ENCODE measurements at regions not wholly inside any gene's neighbourhood (a gene's known extent, or its start where the extent isn't known, plus 50 kb on each side); places are given as distances from the start of the nearest gene placed in this dataset.

DNA sequence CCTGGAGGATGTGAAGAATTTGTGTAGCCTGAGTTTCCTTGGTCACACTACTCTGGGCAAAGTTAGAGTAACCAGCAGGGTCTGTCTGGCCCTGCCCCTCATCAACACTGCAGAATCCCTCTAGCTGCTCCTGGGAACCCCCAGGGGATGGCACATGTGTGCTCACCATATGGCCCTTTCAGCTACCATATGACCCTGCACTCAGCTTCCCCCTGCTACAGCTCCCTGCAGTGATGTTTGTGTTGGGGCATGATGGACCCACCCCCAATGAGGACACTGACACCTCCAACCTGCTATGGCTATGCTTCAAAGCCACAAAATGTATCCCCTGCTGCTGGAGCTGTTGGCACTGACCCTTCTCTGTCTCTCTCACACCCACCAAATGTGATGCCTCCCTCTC is 152.7 kb downstream of the SNX18 start:
- H3K4me3 Mint-ChIP-seq: peak overlapping the region in 6 of 10 donors; percentile 20 to 67 (median 43)
- no peak overlapping the region for H3K4me3 ChIP-seq (ENCODE audit: low read length)
- DNase-seq (no peak), ATAC-seq (no peak)
- H3K9me3 Mint-ChIP-seq: peaks cover 1 to 37% (median 10%) of the 10 kb centered on the region in 11 donors
- no peak overlapping the region for H3K27ac ChIP-seq (ENCODE audit: low read depth, low read length)
- peak overlapping the region in 6 of 9 donors; percentile 20 to 58 (median 36) for H3K27ac Mint-ChIP-seq
- H3K36me3 Mint-ChIP-seq: peaks cover 5 to 58% (median 8%) of the 10 kb centered on the region in 5 donors
- H3K27me3 ChIP-seq (ENCODE audit: control insufficient read depth in 2 of 2, insufficient read depth in 2 of 2, low read length in 2 of 2): no peaks in the 10 kb centered on the region
- H3K9me3 ChIP-seq (ENCODE audit: control insufficient read depth in 2 of 3, low read length in 3 of 3): no peaks in the 10 kb centered on the region
- no peaks in the 10 kb centered on the region for H3K36me3 ChIP-seq (ENCODE audit: control insufficient read depth in 2 of 3, insufficient read depth in 3 of 3, low read length in 3 of 3)
- ChIA-PET CTCF (interaction anchor here (0.5 to 0.9 kb wide), 2 partner anchors 11 to 1814 kb away, joined by 3 read pairs; no protein-coding TSS in a partner anchor), POLR2A (interaction anchor here (0.6 to 2.3 kb wide), 2 partner anchors 9 to 56 kb away, joined by 3 to 7 read pairs; no protein-coding TSS in a partner anchor)
- H3K27me3 Mint-ChIP-seq: no peaks in the 10 kb centered on the region
- peaks cover 30 to 35% of the 10 kb centered on the region in 2 donors for H3K4me1 ChIP-seq (ENCODE audit: control insufficient read depth in 2 of 2, insufficient read depth in 2 of 2, low read length in 2 of 2)
- H3K4me1 Mint-ChIP-seq: peaks cover 39 to 65% (median 56%) of the 10 kb centered on the region in 7 donors
- intact Hi-C loops (cut with micrococcal nuclease): no loop called here

DNA sequence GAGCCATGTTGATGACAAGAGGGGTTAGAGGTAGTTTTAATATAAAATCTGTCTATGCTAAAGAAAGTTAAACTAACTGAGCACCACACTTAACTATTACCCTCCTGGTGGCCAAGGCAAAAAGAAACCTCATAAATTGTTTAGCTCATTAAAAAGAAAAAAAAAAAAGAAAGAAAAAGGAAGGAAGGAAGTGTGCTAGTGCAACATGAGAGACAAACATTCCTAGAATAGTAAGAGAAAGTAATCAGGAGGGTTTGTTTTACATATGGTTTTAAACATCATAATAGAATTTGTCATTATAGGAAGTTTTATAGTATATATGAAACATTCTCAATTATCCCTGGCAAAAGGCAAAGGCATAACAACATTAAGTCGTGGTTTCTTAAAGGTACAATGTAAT is 152.3 kb downstream of the SNX18 start:
- Histone ChIP-seq H3K4me1 (ENCODE audit: control insufficient read depth in 2 of 2, insufficient read depth in 2 of 2, low read length in 2 of 2) (peaks cover 27 to 35% of the 10 kb centered on the region in 2 donors), H3K4me3 (ENCODE audit: low read length) (no peak overlapping the region), H3K9me3 (ENCODE audit: control insufficient read depth in 2 of 3, low read length in 3 of 3) (no peaks in the 10 kb centered on the region), H3K36me3 (ENCODE audit: control insufficient read depth in 2 of 3, insufficient read depth in 3 of 3, low read length in 3 of 3) (no peaks in the 10 kb centered on the region), H3K27me3 (ENCODE audit: control insufficient read depth in 2 of 2, insufficient read depth in 2 of 2, low read length in 2 of 2) (no peaks in the 10 kb centered on the region), H3K27ac (ENCODE audit: low read depth, low read length) (no peak overlapping the region)
- no peaks in the 10 kb centered on the region for H3K27me3 Mint-ChIP-seq
- ChIA-PET POLR2A (interaction anchor here (2.3 kb wide), 1 partner anchor 9 kb away, joined by 7 read pairs; no protein-coding TSS in a partner anchor), CTCF (interaction anchor here (0.9 kb wide), 1 partner anchor 11 kb away, joined by 3 read pairs; no protein-coding TSS in a partner anchor)
- ATAC-seq: no peak
- peaks cover 37 to 60% (median 52%) of the 10 kb centered on the region in 7 donors for H3K4me1 Mint-ChIP-seq
- peaks cover 1 to 33% (median 10%) of the 10 kb centered on the region in 11 donors for H3K9me3 Mint-ChIP-seq
- intact Hi-C loops (cut with micrococcal nuclease): no loop called here
- H3K27ac Mint-ChIP-seq: peak overlapping the region in 7 of 9 donors; percentile 13 to 79 (median 58)
- no peak for DNase-seq
- peaks cover 5 to 53% (median 8%) of the 10 kb centered on the region in 5 donors for H3K36me3 Mint-ChIP-seq
- H3K4me3 Mint-ChIP-seq: peak overlapping the region in 8 of 10 donors; percentile 20 to 60 (median 44)

DNA sequence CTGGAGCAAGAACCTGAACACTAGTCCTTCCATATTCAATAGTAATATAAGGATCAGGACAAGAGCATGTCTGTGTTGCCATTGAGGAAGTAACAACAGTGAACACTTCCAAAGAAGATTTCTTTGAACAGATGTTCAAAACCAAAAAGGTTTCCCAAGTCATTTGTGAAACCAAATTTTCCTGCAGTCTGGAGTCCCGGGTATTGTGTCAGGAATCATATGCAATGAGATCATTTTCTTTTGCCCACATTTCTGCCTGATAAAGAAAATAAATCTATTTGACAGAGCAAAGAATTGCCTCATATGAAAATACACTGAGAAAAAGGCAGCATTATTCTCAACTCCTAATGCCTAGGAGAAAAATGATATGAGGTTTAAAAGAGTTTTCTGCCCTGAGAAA is 151.7 kb downstream of the SNX18 start:
- CTCF ChIA-PET: interaction anchor here (0.9 kb wide), 1 partner anchor 10 kb away, joined by 3 read pairs; no protein-coding TSS in a partner anchor
- POLR2A ChIA-PET: no interaction called here
- peaks cover 5 to 51% (median 8%) of the 10 kb centered on the region in 5 donors for H3K36me3 Mint-ChIP-seq
- Histone ChIP-seq H3K4me3 (ENCODE audit: low read length) (no peak overlapping the region), H3K4me1 (ENCODE audit: control insufficient read depth in 2 of 2, insufficient read depth in 2 of 2, low read length in 2 of 2) (peaks cover 21 to 30% of the 10 kb centered on the region in 2 donors), H3K27ac (ENCODE audit: low read depth, low read length) (no peak overlapping the region), H3K27me3 (ENCODE audit: control insufficient read depth in 2 of 2, insufficient read depth in 2 of 2, low read length in 2 of 2) (no peaks in the 10 kb centered on the region), H3K36me3 (ENCODE audit: control insufficient read depth in 2 of 3, insufficient read depth in 3 of 3, low read length in 3 of 3) (no peaks in the 10 kb centered on the region), H3K9me3 (ENCODE audit: control insufficient read depth in 2 of 3, low read length in 3 of 3) (no peaks in the 10 kb centered on the region)
- intact Hi-C loops (cut with micrococcal nuclease): no loop called here
- peaks cover 31 to 55% (median 46%) of the 10 kb centered on the region in 7 donors for H3K4me1 Mint-ChIP-seq
- ATAC-seq (no peak), DNase-seq (no peak)
- H3K27ac Mint-ChIP-seq: peak overlapping the region in 3 of 9 donors; percentile 44 to 58 (median 58)
- H3K27me3 Mint-ChIP-seq: no peaks in the 10 kb centered on the region
- peak overlapping the region in 6 of 10 donors; percentile 20 to 60 (median 44) for H3K4me3 Mint-ChIP-seq
- H3K9me3 Mint-ChIP-seq: peaks cover 1 to 31% (median 10%) of the 10 kb centered on the region in 11 donors

DNA sequence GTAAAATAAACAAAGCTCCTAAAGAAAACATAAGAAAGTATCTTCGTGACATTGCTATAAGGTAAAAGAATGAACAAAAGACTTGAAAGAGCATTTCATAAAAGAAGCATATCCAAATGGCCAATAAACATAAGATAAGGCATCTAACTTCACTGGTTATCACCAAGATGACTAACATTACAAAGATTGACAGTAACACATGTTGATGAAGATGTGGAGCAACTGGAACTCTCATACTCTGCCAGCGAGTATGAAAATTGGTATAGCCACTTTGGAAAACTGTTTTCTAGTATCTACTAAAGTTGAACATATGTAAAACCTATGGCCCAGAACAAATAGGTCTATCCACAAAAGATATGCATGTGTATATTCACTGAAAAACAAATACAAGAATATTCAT is 150.5 kb downstream of the SNX18 start:
- Mint-ChIP-seq H3K4me3 (no peak overlapping the region), H3K27ac (no peak overlapping the region), H3K27me3 (peaks cover 0 to 3% (median 0%) of the 10 kb centered on the region in 5 donors), H3K4me1 (peaks cover 20 to 47% (median 34%) of the 10 kb centered on the region in 7 donors), H3K9me3 (peaks cover 1 to 30% (median 10%) of the 10 kb centered on the region in 11 donors), H3K36me3 (peaks cover 5 to 43% (median 8%) of the 10 kb centered on the region in 5 donors)
- CTCF ChIA-PET: no interaction called here
- Histone ChIP-seq H3K4me3 (ENCODE audit: low read length) (no peak overlapping the region), H3K27me3 (ENCODE audit: control insufficient read depth in 2 of 2, insufficient read depth in 2 of 2, low read length in 2 of 2) (no peaks in the 10 kb centered on the region), H3K9me3 (ENCODE audit: control insufficient read depth in 2 of 3, low read length in 3 of 3) (no peaks in the 10 kb centered on the region), H3K36me3 (ENCODE audit: control insufficient read depth in 2 of 3, insufficient read depth in 3 of 3, low read length in 3 of 3) (no peaks in the 10 kb centered on the region), H3K27ac (ENCODE audit: low read depth, low read length) (no peak overlapping the region), H3K4me1 (ENCODE audit: control insufficient read depth in 2 of 2, insufficient read depth in 2 of 2, low read length in 2 of 2) (peaks cover 11 to 18% of the 10 kb centered on the region in 2 donors)
- ATAC-seq (no peak), DNase-seq (no peak)
- POLR2A ChIA-PET: no interaction called here
- intact Hi-C loops (cut with micrococcal nuclease): no loop called here

DNA sequence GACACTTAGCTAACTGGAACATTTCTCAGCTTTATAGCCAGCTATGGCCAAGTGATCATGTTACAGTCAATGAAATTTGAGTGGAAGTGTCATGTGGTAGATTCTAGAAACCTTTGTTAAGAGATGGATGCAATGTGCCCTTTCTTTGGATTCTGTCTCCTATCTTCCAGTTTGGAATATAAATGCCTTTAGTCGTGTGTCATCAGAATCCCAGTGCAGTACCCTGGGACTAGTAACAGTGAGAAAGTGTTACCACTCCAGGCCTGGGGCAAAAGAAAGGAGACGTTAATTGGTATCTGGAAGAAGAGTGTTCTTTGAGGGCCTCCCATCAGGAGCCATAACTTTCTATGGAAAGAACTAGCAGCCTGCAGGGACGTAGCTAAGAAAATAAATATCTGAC is 149.6 kb downstream of the SNX18 start:
- ATAC-seq (no peak), DNase-seq (no peak)
- ChIA-PET CTCF (no interaction called here), POLR2A (no interaction called here)
- Histone ChIP-seq H3K27ac (ENCODE audit: low read depth, low read length) (no peak overlapping the region), H3K4me1 (ENCODE audit: control insufficient read depth in 2 of 2, insufficient read depth in 2 of 2, low read length in 2 of 2) (peaks cover 6 to 14% of the 10 kb centered on the region in 2 donors), H3K36me3 (ENCODE audit: control insufficient read depth in 2 of 3, insufficient read depth in 3 of 3, low read length in 3 of 3) (no peaks in the 10 kb centered on the region), H3K4me3 (ENCODE audit: low read length) (no peak overlapping the region), H3K27me3 (ENCODE audit: control insufficient read depth in 2 of 2, insufficient read depth in 2 of 2, low read length in 2 of 2) (no peaks in the 10 kb centered on the region), H3K9me3 (ENCODE audit: control insufficient read depth in 2 of 3, low read length in 3 of 3) (no peaks in the 10 kb centered on the region)
- no peak overlapping the region for H3K27ac Mint-ChIP-seq
- peaks cover 0 to 3% (median 0%) of the 10 kb centered on the region in 5 donors for H3K27me3 Mint-ChIP-seq
- H3K9me3 Mint-ChIP-seq: peaks cover 1 to 23% (median 8%) of the 10 kb centered on the region in 11 donors
- peaks cover 17 to 37% (median 25%) of the 10 kb centered on the region in 7 donors for H3K4me1 Mint-ChIP-seq
- no peak overlapping the region for H3K4me3 Mint-ChIP-seq
- peaks cover 5 to 33% (median 8%) of the 10 kb centered on the region in 5 donors for H3K36me3 Mint-ChIP-seq
- intact Hi-C loops (cut with micrococcal nuclease): no loop called here

DNA sequence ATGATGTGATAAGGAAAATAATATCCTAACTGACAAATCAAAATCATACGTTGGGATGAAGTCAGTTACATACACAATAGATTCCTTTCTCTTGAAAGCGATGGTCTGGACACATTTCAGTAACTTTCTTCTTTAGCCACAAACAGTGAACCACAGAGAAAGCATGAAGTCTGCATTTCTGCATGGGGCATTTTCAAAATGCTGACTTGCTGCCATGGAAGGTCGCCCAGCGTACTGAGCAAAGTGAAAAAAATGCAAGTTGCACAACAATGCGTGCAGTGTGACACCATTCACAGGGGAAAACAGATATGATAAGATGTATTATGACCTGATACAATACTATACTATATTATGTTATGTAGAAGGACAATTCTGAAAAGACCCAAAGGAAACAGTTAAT is 146.3 kb downstream of the SNX18 start:
- Mint-ChIP-seq H3K4me3 (no peak overlapping the region), H3K9me3 (peaks cover 0 to 20% (median 8%) of the 10 kb centered on the region in 11 donors), H3K4me1 (peaks cover 0 to 7% (median 4%) of the 10 kb centered on the region in 7 donors), H3K36me3 (peaks cover 5 to 18% (median 8%) of the 10 kb centered on the region in 5 donors), H3K27me3 (peaks cover 0 to 3% (median 0%) of the 10 kb centered on the region in 5 donors), H3K27ac (no peak overlapping the region)
- DNase-seq (no peak), ATAC-seq (no peak)
- no peaks in the 10 kb centered on the region for H3K9me3 ChIP-seq (ENCODE audit: control insufficient read depth in 2 of 3, low read length in 3 of 3)
- POLR2A ChIA-PET: interaction anchor here (1.4 to 2.4 kb wide), 2 partner anchors 10 to 20 kb away, joined by 4 to 8 read pairs; no protein-coding TSS in a partner anchor
- intact Hi-C loops (cut with micrococcal nuclease): no loop called here
- no peak overlapping the region for H3K27ac ChIP-seq (ENCODE audit: low read depth, low read length)
- H3K4me3 ChIP-seq (ENCODE audit: low read length): no peak overlapping the region
- no peaks in the 10 kb centered on the region for H3K27me3 ChIP-seq (ENCODE audit: control insufficient read depth in 2 of 2, insufficient read depth in 2 of 2, low read length in 2 of 2)
- no peaks in the 10 kb centered on the region for H3K36me3 ChIP-seq (ENCODE audit: control insufficient read depth in 2 of 3, insufficient read depth in 3 of 3, low read length in 3 of 3)
- H3K4me1 ChIP-seq (ENCODE audit: control insufficient read depth in 2 of 2, insufficient read depth in 2 of 2, low read length in 2 of 2): no peaks in the 10 kb centered on the region
- CTCF ChIA-PET: no interaction called here
